CD4-positive, alpha-beta T cell treated with Interleukin-15 for 1 hour (primary cell): ENCODE measurements at regions not wholly inside any gene's neighbourhood (a gene's known extent, or its start where the extent isn't known, plus 50 kb on each side); places are given as distances from the start of the nearest gene placed in this dataset.
"Not testable (repeated sequence)": the region's sequence is repeated elsewhere in the genome, so short reads cannot be mapped to it uniquely, and the experiment has no call there.

Experiments used
- DNase-seq: peaks from one replicate; pipeline ENCODE4 v3.0.0-alpha.2; 2020

GRCh38 chr4:77220828-77221613, 64.0 kb downstream of the CCNG2 start:
- no peak for DNase-seq

DNA sequence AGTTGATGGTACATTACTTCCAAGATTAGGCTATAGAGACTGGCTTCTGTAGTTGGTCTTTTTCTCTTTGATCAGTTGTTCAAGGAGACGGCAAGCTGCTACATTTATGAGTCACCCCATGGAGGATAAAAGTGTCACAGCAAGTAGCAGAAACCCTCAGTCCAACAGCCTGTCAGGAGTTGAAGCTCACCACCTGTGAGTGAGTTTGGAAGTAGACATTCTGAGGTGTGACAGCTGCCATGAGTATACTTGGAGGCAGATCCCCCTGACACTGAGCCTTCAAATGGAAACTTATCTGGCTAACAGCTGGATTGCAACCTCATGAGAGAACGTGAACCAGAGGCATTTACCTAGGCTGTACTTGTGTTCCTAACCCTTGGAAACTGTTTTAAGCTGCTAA, 68.0 kb downstream of the CCNG2 start:
- DNase-seq: no peak

DNA sequence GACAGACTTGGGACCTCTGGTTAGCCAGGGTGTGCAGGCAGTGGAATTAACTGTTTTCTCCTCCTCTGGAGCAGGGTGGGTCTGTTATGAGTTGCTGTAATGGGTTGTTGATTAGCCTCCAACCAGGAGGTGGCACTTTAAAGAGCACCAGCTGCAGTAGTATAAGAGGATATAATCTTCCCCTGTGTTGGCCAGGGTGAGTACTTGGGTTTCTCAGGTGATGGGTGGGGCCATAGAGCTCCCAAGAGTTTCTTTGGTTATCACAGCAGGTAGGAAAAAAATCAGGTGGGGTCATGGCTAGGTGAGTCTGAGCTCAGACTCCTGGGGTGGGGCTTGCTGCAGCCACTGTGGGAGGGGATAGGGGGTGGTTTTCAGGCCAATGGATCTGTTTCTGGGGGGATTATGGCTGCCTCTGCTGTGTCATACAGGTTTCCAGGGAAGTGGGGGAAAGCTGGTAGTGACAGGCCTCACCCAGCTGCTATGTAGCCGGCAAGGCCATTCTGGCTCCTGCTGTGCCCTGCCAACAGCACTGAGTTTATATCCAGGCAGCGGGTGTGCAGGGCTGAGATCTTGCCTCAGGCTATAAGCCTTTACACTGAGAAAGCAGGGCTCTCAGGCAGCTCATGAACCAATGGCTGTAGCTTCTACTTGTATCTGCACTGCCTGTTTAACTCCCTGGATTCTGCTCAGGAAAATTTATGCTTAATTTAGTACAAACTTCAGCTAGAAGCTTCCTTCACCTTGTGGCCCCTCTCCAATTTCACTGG, 70.1 kb downstream of the CCNG2 start:
- DNase-seq: no peak

DNA sequence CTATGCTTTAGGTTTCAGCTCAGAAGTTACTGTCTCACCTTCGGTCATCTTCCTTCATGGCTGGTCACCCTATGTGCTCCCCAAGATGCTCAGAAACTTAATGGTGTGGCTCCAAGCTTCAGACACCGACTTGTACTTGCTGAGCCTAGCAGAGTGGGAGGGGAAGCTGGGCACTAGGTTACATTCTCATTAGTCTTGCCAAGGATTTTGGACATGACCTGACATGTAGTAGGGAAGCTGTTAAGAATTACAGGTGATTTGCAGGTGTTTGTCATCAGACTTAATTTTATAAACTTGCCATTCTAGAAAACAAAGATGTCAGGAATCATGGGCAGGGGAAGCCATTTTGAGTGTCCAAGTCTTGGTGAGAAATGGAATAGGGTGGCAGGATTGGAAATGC, 72.4 kb downstream of the CCNG2 start:
- DNase-seq: no peak

DNA sequence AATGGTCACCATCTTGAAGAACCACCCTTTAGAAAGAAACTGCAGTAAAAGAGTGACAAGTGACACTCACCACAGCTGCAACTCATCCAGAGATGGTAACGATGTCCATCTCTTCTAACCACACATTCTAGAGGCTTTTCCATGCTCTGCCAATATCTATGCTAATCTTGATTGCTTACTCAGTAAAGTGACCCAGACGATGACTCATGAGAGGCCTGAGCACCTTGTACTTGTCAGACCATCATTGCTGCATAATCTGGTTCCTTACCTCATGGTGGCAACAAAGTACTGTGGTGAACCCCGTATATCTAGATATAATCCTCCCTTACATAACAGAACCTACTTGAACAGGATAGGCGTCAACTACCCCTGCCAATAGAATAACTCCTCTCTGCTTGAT, 75.6 kb downstream of the CCNG2 start:
- no peak for DNase-seq

- no peak for DNase-seq
Observed at GRCh38 chr4:77235289-77235854, 78.4 kb downstream of the CCNG2 start.

- no peak for DNase-seq
Observed at GRCh38 chr4:77236806-77237205, 79.8 kb downstream of the CCNG2 start.

DNA sequence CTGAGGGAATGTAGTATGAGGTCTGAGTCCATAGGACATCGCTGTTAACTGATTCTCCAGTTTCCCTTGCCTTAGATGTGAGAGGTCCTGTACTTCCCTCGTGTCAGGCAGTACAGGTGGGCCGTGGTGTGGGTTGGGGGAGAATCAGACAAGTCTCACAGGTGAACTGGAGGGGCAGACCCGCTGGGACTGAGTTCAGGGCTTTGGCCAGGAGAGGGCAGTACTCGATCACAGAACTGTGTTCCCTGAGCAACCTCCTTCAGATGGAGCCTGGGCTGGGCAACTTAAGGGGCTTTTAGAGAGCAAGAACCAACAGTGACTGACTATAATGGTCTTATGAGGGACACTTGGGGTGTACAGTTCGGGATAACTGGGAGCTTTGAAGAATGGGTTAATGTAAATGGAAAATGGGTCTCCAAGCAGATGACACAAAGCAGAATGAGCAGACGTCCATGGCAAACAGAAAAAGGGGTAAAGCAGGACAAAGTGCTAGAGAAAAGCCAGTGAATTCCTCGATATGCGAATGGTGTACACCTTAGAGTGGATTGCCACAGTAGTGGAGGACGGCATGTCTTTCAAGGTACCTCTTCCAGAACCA, 83.6 kb downstream of the CCNG2 start:
- DNase-seq: no peak

GRCh38 chr4:77248805-77249204, 91.8 kb downstream of the CCNG2 start:
- no peak for DNase-seq

- DNase-seq: no peak
Observed at GRCh38 chr4:77251751-77252150, 94.7 kb downstream of the CCNG2 start.

DNA sequence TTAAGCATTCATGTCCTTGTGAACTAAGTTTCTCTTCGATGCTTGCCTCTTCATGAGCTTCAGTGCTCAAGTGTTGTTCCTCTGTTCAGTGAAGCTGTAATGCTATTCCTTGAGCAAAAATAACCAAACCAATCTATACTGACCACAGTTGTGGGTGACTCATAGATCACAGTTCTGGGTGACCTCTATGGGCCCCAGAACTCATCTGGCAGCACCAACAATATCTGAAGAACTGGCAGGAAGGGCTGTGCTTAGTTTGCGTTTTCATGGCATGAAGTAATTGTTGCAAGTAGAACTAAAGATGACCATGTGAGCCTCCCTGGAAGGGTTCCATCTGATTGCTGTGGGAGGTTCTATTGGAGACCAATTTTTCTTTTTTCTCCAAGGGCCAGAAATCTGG, 106.2 kb downstream of the CCNG2 start:
- DNase-seq: no peak

- not testable (repeated sequence) for DNase-seq
Observed at GRCh38 chr4:77263976-77264375, 107.0 kb downstream of the CCNG2 start.

DNA sequence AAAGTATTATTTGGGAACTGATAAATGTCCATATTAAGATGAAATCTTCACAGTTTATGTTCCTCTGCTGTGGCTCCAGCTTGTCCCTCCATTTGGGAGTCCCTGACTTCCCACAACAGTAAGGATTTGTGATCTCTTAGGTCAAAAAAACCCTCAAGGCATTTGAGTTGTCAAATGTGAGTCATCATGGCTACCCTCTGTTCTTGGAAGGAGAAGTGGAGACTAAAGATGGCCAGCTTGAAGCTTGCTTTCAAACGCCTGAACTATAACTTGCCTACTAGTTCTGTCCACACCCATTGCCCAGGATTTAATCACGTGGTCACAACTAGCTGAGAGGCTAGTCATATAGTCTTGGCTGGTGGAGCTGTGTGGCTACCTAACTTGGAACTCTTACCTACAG, 107.8 kb downstream of the CCNG2 start:
- no peak for DNase-seq

- no peak for DNase-seq
Observed at GRCh38 chr4:77268108-77268507, 111.1 kb downstream of the CCNG2 start.

DNA sequence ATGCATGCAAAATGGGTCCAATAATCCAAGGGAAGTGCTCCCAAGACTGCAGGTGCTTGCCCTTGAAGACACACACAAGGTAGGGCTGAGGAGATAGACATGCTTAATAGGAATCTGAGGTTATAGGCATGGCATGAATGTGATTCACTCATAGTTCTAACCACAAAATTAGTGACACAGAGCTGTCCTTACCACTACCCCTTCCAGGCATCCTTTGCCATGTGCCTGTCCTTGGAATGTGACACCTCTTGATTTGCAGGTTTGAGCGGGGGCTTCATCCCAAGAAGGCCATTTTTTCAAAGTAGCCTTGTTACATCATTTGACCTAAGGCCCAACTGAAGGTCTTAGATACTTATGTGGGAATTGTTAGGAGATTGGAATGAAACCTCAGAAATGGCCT, 112.5 kb downstream of the CCNG2 start:
- no peak for DNase-seq

- no peak for DNase-seq
Observed at GRCh38 chr4:77273412-77273811, 116.4 kb downstream of the CCNG2 start.

- not testable (repeated sequence) for DNase-seq
Observed at GRCh38 chr4:77279114-77279513, 122.1 kb downstream of the CCNG2 start.

DNA sequence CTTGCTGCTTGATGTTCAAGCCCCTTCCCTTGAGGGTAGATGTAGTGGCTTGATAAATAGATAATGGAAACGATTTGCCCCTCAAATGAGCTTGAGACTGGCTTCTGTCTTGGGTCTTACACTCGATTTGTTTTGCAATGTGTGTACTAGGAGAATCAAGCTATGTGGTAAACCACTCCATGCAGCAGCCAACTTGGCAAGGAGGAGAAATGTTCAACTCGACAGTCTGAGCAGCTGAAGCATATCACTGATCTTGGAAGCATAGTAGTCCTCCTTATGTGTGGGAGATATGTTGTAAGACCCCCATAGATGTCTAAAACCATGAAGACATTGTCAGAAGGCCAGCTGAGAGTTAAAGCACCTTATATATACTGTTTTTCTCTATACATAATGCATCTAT, 125.3 kb downstream of the CCNG2 start:
- no peak for DNase-seq

- DNase-seq: no peak
Observed at GRCh38 chr4:77284036-77284435, 127.0 kb downstream of the CCNG2 start.

- DNase-seq: no peak
Observed at GRCh38 chr4:77286906-77287305, 129.9 kb downstream of the CCNG2 start.

- DNase-seq: no peak
Observed at GRCh38 chr4:77293426-77293825, 136.4 kb downstream of the CCNG2 start.

- not testable (repeated sequence) for DNase-seq
Observed at GRCh38 chr4:77300996-77301395, 144.0 kb downstream of the CCNG2 start.

GRCh38 chr4:77305766-77306165, 148.8 kb downstream of the CCNG2 start:
- no peak for DNase-seq

- DNase-seq: no peak
Observed at GRCh38 chr4:77306496-77306895, 149.5 kb downstream of the CCNG2 start.
